GM13976 (cell line): ENCODE measurements at regions not wholly inside any gene's neighbourhood (a gene's known extent, or its start where the extent isn't known, plus 50 kb on each side); places are given as distances from the start of the nearest gene placed in this dataset.
"Not testable (repeated sequence)": the region's sequence is repeated elsewhere in the genome, so short reads cannot be mapped to it uniquely, and the experiment has no call there.

ENCODE experiments used
- DNase-seq: peaks from one replicate; pipeline ENCODE4 v3.0.0; 2012; ENCODE audit warnings: low spot score
- in situ Hi-C: fragments of 300-500 bp; cut with MboI; formaldehyde crosslinking; loops from one replicate; pipeline ENCODE4 v1.12.0; 2022; ENCODE audit warnings: low sequenced_read_pairs, mixed read lengths, inconsistent platforms; ENCODE audit not compliant: unreplicated experiment
- TF ChIP-seq, protein P1 (sequence below): IDR thresholded peaks from 2 replicates; pipeline ENCODE4 v1.5.1; 2012; ENCODE audit warnings: borderline replicate concordance, mild to moderate bottlenecking; ENCODE audit not compliant: insufficient read depth; ENCODE audit errors: extremely low read depth, missing control alignments, control extremely low read depth

DNA sequence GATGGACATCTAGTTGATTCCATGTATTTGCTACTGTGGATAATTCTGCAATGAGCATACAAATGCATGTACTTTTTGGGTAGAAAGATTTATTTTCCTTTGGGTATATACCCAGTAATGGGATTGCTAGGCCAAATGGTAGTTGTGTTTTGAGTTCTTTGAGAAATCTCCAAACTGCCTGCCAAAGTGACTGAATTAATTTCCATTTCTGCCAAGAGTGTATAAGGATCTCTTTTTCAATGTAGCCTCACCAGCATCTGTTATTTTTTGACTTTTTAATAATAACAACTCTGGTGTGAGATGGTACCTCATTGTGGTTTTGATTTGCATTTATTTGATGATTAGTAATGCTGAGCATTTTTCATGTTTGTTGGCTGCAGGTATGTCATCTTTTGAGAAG is 435.0 kb upstream of the CBLB start:
- in situ Hi-C loops, result no loop called here
- TF ChIP-seq, protein P1, sequence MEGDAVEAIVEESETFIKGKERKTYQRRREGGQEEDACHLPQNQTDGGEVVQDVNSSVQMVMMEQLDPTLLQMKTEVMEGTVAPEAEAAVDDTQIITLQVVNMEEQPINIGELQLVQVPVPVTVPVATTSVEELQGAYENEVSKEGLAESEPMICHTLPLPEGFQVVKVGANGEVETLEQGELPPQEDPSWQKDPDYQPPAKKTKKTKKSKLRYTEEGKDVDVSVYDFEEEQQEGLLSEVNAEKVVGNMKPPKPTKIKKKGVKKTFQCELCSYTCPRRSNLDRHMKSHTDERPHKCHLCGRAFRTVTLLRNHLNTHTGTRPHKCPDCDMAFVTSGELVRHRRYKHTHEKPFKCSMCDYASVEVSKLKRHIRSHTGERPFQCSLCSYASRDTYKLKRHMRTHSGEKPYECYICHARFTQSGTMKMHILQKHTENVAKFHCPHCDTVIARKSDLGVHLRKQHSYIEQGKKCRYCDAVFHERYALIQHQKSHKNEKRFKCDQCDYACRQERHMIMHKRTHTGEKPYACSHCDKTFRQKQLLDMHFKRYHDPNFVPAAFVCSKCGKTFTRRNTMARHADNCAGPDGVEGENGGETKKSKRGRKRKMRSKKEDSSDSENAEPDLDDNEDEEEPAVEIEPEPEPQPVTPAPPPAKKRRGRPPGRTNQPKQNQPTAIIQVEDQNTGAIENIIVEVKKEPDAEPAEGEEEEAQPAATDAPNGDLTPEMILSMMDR, result no peak

DNA sequence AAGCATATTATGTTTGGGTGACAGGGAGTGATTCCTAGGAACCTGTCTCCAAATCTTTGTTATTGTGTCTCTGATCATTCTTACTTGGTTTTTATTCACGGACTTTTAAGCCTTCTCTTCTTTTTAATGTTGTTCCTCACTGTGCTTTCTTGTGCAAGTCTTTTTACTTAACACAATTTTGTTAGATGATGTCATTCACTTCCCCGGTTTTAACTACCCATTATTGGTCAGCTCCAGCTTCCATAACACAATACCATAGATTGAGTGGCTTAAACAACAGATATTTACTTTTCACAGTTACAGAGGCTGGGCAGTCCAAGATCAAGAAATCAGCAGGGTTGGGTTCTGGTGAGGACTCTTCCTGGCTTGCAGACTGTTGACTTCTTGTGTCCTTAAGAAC is 436.3 kb upstream of the CBLB start:
- no peak for DNase-seq
- in situ Hi-C loops, result no loop called here
- TF ChIP-seq, protein P1, result no peak

More for the DNA sequence above, 435.0 kb upstream of the CBLB start:
- no peak for DNase-seq

DNA sequence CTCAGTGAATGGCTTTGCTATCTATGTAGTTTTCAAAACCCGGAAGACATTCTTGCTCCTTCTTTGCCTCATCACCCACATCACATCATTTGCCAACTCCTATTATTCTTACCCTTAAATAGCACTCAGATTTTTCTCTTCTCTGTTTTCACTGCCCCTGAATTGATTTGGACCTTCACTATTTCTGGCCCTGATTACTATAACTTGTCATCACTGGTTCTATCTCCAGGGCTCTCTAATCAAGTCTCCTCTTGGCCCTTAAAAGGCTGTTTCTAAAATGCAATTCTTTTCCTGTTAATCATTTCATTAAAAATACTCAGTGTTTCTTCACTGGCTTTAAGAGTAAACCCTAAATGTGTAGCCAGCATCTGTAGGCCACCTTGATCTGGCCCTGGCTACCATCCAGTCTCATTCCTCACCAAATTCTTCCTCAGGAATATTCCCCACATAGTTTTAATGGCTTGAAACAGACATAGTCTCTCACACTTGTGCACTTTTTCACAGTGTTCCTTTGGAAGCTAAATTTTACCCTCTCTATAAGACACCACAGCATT is 437.1 kb upstream of the CBLB start:
- in situ Hi-C loops, result no loop called here
- TF ChIP-seq, protein P1, result no peak
- no peak for DNase-seq

DNA sequence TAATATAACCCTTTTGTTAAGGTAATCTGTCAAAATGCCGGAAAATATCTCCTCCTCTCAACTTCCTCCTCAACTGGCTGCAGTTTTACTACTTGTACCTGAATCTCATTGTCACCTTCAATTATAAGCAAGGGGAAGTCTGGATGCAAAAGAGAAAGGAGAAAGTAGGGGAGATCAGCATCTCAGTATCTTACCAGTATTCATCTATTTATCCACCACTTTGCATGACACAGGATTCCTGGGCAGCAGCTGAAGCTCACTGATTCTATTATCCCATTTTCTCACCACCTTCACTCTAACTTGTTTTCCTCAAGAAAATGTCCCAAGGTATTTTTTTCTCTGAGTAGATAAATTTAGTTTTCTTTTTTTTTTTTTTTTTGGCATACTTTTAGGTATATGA is 440.5 kb upstream of the CBLB start:
- TF ChIP-seq, protein P1, result no peak
- in situ Hi-C loops, result no loop called here
- DNase-seq, result no peak

DNA sequence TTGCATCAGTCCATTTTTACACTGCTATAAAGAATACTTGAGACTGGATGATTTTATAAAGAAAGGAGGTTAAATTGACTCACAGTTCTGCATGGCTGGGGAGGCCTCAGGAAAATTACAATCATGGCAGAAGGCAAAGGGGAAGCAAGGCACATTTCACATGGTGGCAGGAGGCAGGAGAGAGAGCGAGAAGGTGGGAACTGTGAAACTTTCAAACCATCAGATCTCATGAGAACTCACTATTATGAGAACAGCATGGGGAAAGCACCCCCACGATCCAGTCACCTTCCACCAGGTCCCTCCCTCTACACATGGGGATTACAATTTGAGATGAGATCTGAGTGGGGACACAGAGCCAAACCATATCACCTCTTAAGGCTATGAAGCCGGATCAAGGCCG is 441.0 kb upstream of the CBLB start:
- DNase-seq, in situ Hi-C loops: not testable (repeated sequence)

DNA sequence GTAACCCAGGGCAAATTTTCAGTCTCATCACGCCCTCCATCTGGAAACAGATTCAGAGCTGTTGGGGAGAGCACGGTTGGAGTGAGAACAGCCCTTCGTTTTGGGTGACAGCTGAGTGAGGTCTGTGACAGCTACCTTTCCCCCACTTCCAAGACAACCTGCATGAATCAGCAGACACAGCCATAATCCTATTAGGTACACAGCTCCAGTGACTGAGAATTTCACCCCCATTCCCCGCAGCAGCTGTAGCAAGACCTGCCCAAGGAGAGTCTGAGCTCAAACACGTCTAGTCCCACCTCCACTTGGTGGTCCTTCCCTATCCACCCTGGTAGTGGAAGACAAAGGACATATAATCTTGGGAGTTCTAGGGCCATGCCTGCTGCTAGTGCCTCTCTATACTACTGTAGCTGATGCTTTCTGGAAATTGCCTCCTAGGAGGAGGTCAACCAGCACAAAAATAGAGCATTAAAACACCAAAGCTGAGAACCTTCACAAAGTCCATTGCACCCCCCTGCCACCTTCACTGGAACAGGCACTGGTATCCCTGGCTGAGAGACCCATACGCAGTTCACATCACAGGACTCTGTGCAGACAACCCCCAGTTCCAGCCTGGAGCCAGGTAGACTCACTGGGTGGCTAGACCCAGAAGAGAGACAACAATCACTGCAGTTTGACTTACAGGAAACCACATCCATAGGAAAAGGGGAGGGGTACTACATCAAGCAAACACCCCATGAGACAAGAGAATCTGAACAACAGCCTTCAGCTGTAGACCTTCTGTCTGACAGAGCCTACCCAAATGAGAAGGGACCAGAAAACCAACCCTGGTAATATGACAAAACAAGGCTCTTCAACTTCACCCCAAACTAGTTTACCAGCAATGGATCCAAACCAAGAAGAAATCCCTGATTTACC is 448.6 kb upstream of the CBLB start:
- DNase-seq, result no peak
- TF ChIP-seq, protein P1, result no peak
- in situ Hi-C loops, result no loop called here

DNA sequence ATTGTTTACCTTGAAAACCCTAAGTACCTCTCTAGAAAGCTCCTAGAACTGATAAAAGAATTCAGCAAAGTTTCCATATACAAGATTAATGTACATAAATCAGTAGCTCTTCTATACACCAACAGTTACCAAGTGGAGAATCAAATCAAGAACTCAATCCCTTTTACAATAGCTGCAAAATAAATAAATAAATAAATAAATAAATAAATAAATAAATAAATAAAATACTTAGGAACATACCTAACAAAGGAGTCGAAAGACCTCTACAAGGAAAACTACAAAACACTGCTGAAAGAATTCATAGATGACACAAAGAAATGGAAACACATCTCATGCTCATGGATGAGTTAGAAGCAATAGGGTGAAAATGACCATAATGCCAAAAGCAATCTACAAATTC is 452.6 kb upstream of the CBLB start:
- in situ Hi-C loops, DNase-seq: not testable (repeated sequence)
